NCI-H510A (cell line): ENCODE measurements at regions not wholly inside any gene's neighbourhood (a gene's known extent, or its start where the extent isn't known, plus 50 kb on each side); places are given as distances from the start of the nearest gene placed in this dataset.
"Not testable (repeated sequence)": the region's sequence is repeated elsewhere in the genome, so short reads cannot be mapped to it uniquely, and the experiment has no call there.

ENCODE experiments used
- DNase-seq: peaks from one replicate; lab custom pipeline; 2025; lab: John Stamatoyannopoulos, UW

DNA sequence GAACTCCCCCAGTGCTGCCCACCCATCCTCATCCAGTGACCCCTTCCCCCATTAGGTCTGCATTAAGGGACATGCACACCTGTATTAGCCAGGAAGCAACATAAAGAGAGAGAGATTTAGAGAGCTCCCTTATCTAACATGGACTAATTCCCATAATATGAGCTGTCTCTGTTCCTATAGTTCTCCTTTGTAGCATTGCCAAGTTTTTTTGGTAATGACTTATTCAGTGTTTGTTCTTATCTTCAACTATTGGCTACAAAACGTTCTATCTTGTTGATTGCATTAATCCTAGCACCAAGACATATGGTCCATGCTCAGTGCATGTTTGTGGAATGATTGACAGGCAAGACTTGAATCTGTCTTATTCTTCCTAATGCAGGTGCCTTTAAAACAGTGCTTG lies 264.0 kb downstream of the ADGRL2 start:
- DNase-seq: no peak

DNA sequence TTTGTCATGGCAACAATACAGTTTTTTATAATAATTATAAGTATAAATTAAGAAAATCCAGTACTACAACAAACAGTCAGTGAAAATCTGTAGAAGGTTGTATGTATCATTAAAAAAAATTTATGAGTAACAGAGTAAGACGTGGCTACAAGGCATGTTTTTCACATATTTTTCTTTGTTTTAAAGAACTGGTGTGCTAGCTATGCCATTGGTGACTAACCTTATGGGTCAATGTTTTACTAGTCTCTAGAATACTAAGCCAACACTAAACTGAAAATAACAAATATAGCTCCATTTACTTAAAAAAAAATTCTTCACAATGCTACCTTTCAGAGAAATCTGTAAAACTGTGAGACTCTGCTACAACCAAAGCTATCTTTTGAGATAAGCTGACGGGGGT lies 261.5 kb downstream of the ADGRL2 start:
- no peak for DNase-seq

DNA sequence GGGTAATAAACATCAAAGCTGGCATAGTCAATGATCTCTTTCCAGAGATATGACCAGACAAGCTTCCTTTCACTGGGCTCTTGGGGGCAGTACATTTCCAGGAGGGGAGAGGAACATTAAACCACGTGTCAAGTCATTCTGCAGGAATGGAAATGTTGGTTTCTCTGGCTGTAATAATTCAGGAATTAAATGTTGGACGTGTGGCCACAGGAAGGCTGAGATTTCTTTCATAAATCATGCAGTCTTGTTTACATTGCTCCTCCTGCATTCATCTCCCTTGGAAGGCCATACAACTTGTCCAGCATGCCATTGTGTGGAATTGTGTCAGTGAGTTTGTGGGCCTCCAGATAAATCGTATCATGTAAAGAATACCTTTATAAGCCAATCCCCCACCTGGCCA lies 259.2 kb downstream of the ADGRL2 start:
- DNase-seq: no peak

GRCh38 chr1:82057011-82057410 lies 256.3 kb downstream of the ADGRL2 start:
- DNase-seq: no peak

- DNase-seq: not testable (repeated sequence)
These were observed 254.6 kb downstream of the ADGRL2 start for GRCh38 chr1:82055375-82055774.

- no peak for DNase-seq
These were observed 251.8 kb downstream of the ADGRL2 start for GRCh38 chr1:82052563-82052962.

DNA sequence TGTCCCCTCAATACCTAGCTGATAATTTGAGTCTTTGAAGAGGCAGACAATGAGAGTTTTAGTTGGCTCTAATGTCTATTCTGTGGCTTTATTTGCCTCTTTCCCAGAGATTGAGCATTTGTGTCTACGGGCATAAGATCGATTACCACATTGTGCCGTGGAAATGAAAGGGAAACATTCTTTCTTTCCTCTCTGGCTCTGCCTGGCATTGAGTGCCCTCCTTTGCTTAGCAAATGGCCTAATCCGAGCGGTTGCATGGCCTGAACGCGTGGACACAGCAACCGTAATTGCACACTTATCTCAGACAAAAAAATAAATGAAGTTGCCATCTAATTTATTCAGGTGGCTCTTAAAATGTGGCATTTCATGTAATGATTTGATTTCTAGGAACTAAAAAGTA lies 247.9 kb downstream of the ADGRL2 start:
- no peak for DNase-seq

GRCh38 chr1:82045221-82045620 lies 244.5 kb downstream of the ADGRL2 start:
- no peak for DNase-seq

GRCh38 chr1:82044536-82044935 lies 243.8 kb downstream of the ADGRL2 start:
- DNase-seq: no peak

DNA sequence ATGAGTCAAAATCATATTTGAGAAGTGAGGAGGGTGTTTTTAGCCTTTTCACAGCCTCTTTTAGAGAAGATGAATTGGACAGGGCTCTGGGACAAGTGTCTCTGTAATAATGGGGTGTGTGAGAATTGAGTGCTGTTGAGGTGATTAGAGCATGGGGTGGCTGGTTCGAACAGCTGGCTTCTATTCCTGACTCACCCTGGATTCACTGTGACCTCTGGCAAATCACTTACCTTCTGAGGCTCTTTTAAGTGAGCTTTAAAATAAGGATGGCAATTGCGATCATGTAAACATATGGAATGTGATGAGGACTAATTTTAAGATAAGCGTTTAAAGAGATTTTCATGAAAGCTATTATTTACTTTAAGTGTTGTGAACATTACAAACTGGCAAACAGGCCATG lies 243.4 kb downstream of the ADGRL2 start:
- no peak for DNase-seq

GRCh38 chr1:82042306-82043060 lies 241.7 kb downstream of the ADGRL2 start:
- no peak for DNase-seq
